ENCODE measurements at regions not wholly inside any gene's neighbourhood (a gene's known extent, or its start where the extent isn't known, plus 50 kb on each side); places are given as distances from the start of the nearest gene placed in this dataset.

- Histone ChIP-seq H3K27me3 (replicated peaks in 1 of 4; ENCODE audit: control insufficient read depth in 3 of 4, extremely low read depth in 1 of 4, insufficient read depth in 3 of 4, low read length in 3 of 4) (no peaks in the 10 kb centered on the region; a peak in 2 of 7 replicates), H3K18ac (ENCODE audit: extremely low read depth, low read length) (peak overlapping the region; percentile 35; the same call in 1 of the 2 replicates), H3K4me1 (replicated peaks in 1 of 4; ENCODE audit: control insufficient read depth in 3 of 4, insufficient read depth in 4 of 4, low read length in 3 of 4) (peaks cover 3 to 23% (median 10%) of the 10 kb centered on the region in 4 experiments; a peak in 6 of 7 replicates), H3K14ac (ENCODE audit: insufficient read length) (no peak overlapping the region), H3K79me2 (ENCODE audit: control insufficient read depth in 1 of 2, insufficient read depth in 2 of 2, low read length in 2 of 2) (no peaks in the 10 kb centered on the region), H3K4me2 (ENCODE audit: insufficient read depth in 1 of 2, low read depth in 2 of 2, low read length in 2 of 2) (peak overlapping the region in 1 of 2 experiments; percentile 44; a peak in 1 of 4 replicates), H2BK15ac (ENCODE audit: low read length) (no peak overlapping the region), H2BK12ac (ENCODE audit: low read depth, low read length) (no peak overlapping the region), H3K4me3 (ENCODE audit: extremely low read depth in 1 of 4, insufficient read depth in 2 of 4, low read depth in 3 of 4, low read length in 4 of 4) (no peak overlapping the region), H2AK5ac (ENCODE audit: low read depth, low read length) (no peak overlapping the region), H3K79me1 (ENCODE audit: low read depth, low read length) (no peaks in the 10 kb centered on the region), H4K8ac (ENCODE audit: extremely low read depth, insufficient read depth, low read length) (no peak overlapping the region; the same call in 1 of the 2 replicates), H3K4ac (replicated peaks; ENCODE audit: insufficient read length, low read depth, low read length) (no peak overlapping the region), H2BK20ac (ENCODE audit: low read length) (peak overlapping the region; percentile 52; the same call in 1 of the 2 replicates), H3K27ac (ENCODE audit: low read depth, low read length) (no peak overlapping the region), H3K23me2 (ENCODE audit: low read depth, low read length) (no peaks in the 10 kb centered on the region), H4K20me1 (replicated peaks in 1 of 2; ENCODE audit: control insufficient read depth in 1 of 2, insufficient read depth in 2 of 2, low read length in 2 of 2) (no peaks in the 10 kb centered on the region), H2BK5ac (ENCODE audit: low read depth, low read length) (no peak overlapping the region), H3K9ac (replicated peaks in 1 of 4; ENCODE audit: extremely low read depth in 1 of 4, low read depth in 3 of 4, low read length in 3 of 4) (no peak overlapping the region), H3K23ac (ENCODE audit: insufficient read length) (no peak overlapping the region), H3K56ac (replicated peaks; ENCODE audit: insufficient read length, low read depth, low read length) (no peak overlapping the region), H3K36me3 (ENCODE audit: control insufficient read depth in 2 of 4, insufficient read depth in 4 of 4, low read length in 3 of 4) (no peaks in the 10 kb centered on the region), H4K91ac (replicated peaks; ENCODE audit: insufficient read length, low read length) (peak overlapping the region; percentile 18), H3K9me3 (ENCODE audit: insufficient read depth in 2 of 2, low read depth in 1 of 2, low read length in 1 of 2) (no peaks in the 10 kb centered on the region), H2AFZ (ENCODE audit: low read length) (no peak overlapping the region), H2BK120ac (replicated peaks; ENCODE audit: low read depth, low read length) (no peak overlapping the region), H4K5ac (ENCODE audit: insufficient read length, low read depth, low read length) (no peak overlapping the region)
- ChIA-PET CTCF (ENCODE audit: partially characterized antibody) (interaction anchor here (0.7 to 1.0 kb wide), 5 partner anchors 10 to 177 kb away, joined by 3 to 5 read pairs (median 4); no protein-coding TSS in a partner anchor), POLR2A (ENCODE audit: partially characterized antibody) (no interaction called here)
- 88% methylated on average over 2 of the region's 2 CpGs; no CpG with 5 or more reads in 1 of the 2 experiments for WGBS, 2 experiments (ENCODE audit: extremely low coverage in 1 of 2, insufficient coverage in 1 of 2, insufficient read length in 1 of 2, insufficient replicate concordance in 2 of 2, low coverage in 1 of 2, low lambda C conversion rate in 2 of 2, missing lambda C conversion rate in 1 of 2)
- TF ChIP-seq SIN3A (conservative IDR thresholded peaks at IDR 0.05 in 1 of 2, IDR thresholded peaks at IDR 0.05 in 1 of 2; ENCODE audit: low read depth in 1 of 2, low read length in 2 of 2) (no peak), ATF3 (IDR thresholded peaks at IDR 0.05; ENCODE audit: insufficient read depth, low read depth, low read length) (no peak), YY1 (IDR thresholded peaks at IDR 0.05; ENCODE audit: low read depth, low read length) (no peak), TAF7 (optimal IDR thresholded peaks at IDR 0.05; ENCODE audit: borderline replicate concordance, low read depth, low read length) (no peak), EP300 (IDR thresholded peaks at IDR 0.05; ENCODE audit: borderline replicate concordance in 1 of 2, low read depth in 2 of 2, low read length in 2 of 2) (no peak), CHD1 (IDR thresholded peaks at IDR 0.05; ENCODE audit: low read depth, low read length) (no peak)
- FAIRE-seq (peak; percentile 7), DNase-seq (ENCODE audit: low read depth in 1 of 2, low spot score in 2 of 2) (peak in 1 of 2 experiments; percentile 42)
Observed at GRCh38 chr14:95817271-95817670, 59.4 kb upstream of the TUNAR start.

All from H1 (cell line).